ENCODE measurements at regions not wholly inside any gene's neighbourhood (a gene's known extent, or its start where the extent isn't known, plus 50 kb on each side); places are given as distances from the start of the nearest gene placed in this dataset.

- no peak overlapping the region for H3K18ac ChIP-seq (ENCODE audit: low read depth, low read length)
- no peak overlapping the region for H4K91ac ChIP-seq (ENCODE audit: insufficient read depth, low read depth, low read length)
- no peak overlapping the region for H2AK9ac ChIP-seq (replicated peaks; ENCODE audit: low read depth, low read length, poor library complexity)
These were observed 125.1 kb downstream of the SQOR start for GRCh38 chr15:45759936-45760335.

More at GRCh38 chr15:45759936-45760335, 125.1 kb downstream of the SQOR start:
- dilution Hi-C loops (cut with HindIII; ENCODE audit: low sequenced_read_pairs, unreplicated experiment) = no loop called here
- Histone ChIP-seq H3K14ac (replicated peaks; ENCODE audit: low read depth, low read length) (no peak overlapping the region), H3K4me2 (ENCODE audit: low read depth, low read length) (no peak overlapping the region), H3K4me3 (ENCODE audit: insufficient read depth, low read depth, low read length) (no peak overlapping the region), H2BK5ac (ENCODE audit: low read depth, low read length, poor library complexity, severe bottlenecking) (no peak overlapping the region), H3K4me1 (ENCODE audit: control insufficient read depth, insufficient read depth, low read length) (no peaks in the 10 kb centered on the region), H3K56ac (ENCODE audit: extremely low read depth, insufficient read depth, low read length) (no peak overlapping the region), H2BK120ac (ENCODE audit: low read depth, low read length) (no peak overlapping the region), H2AFZ (replicated peaks; ENCODE audit: low read length, poor library complexity) (no peak overlapping the region), H3K4ac (ENCODE audit: low read depth, low read length) (no peak overlapping the region), H4K5ac (ENCODE audit: low read depth, low read length) (no peak overlapping the region), H4K20me1 (ENCODE audit: insufficient read depth, low read length) (no peaks in the 10 kb centered on the region), H3K9me1 (ENCODE audit: insufficient read depth, low read length) (no peaks in the 10 kb centered on the region), H3K79me1 (ENCODE audit: low read depth in 1 of 2, low read length in 2 of 2) (no peaks in the 10 kb centered on the region), H2BK15ac (ENCODE audit: low read depth, low read length) (no peak overlapping the region), H2AK5ac (ENCODE audit: low read depth, low read length) (no peak overlapping the region), H3K9me3 (ENCODE audit: control insufficient read depth, insufficient read depth, low read length) (no peaks in the 10 kb centered on the region), H2BK20ac (ENCODE audit: low read depth, low read length) (no peak overlapping the region), H4K8ac (ENCODE audit: low read depth in 2 of 2, low read length in 2 of 2) (no peak overlapping the region), H3K27me3 (ENCODE audit: control insufficient read depth, insufficient read depth, low read length) (no peaks in the 10 kb centered on the region), H3K23ac (ENCODE audit: low read depth, low read length) (no peak overlapping the region), H3K36me3 (ENCODE audit: control insufficient read depth, insufficient read depth, low read length) (no peaks in the 10 kb centered on the region), H3K27ac (ENCODE audit: insufficient read depth, low read length) (no peak overlapping the region), H3K9ac (ENCODE audit: low read depth, low read length) (no peak overlapping the region)
- CTCF ChIA-PET = no interaction called here
- intact Hi-C loops (cut with micrococcal nuclease) = no loop called here
- DNase-seq = no peak
- no peak for ATAC-seq (ENCODE audit: low read depth)
- POLR2A ChIA-PET (ENCODE audit: unreplicated experiment) = no interaction called here
- in situ Hi-C loops (cut with MboI; ENCODE audit: low sequenced_read_pairs) = no loop called here
- TF ChIP-seq POLR2A (IDR thresholded peaks at IDR 0.05; ENCODE audit: low read depth, low read length) (no peak), BHLHE40 (IDR thresholded peaks at IDR 0.05; ENCODE audit: low read depth, low read length) (no peak), CTCF (conservative IDR thresholded peaks at IDR 0.05; ENCODE audit: low read depth, low read length) (no peak), RCOR1 (IDR thresholded peaks at IDR 0.05; ENCODE audit: insufficient replicate concordance, low read length) (no peak), CEBPB (IDR thresholded peaks at IDR 0.05; ENCODE audit: low read depth, low read length) (no peak), USF2 (IDR thresholded peaks at IDR 0.05; ENCODE audit: low read depth, low read length) (no peak), MAFK (IDR thresholded peaks at IDR 0.05; ENCODE audit: low read depth, low read length) (no peak), SMC3 (IDR thresholded peaks at IDR 0.05; ENCODE audit: low read depth, low read length) (no peak), RFX5 (IDR thresholded peaks at IDR 0.05; ENCODE audit: low read depth, low read length) (no peak), NFE2L2 (IDR thresholded peaks at IDR 0.05; ENCODE audit: low read depth, low read length) (no peak), CHD1 (IDR thresholded peaks at IDR 0.05; ENCODE audit: low read depth, low read length) (no peak), RAD21 (IDR thresholded peaks at IDR 0.05; ENCODE audit: low read length) (no peak), MXI1 (IDR thresholded peaks at IDR 0.05; ENCODE audit: borderline replicate concordance, low read depth, low read length) (no peak)
- 0% methylated on average over 2 of the region's 3 CpGs; no CpG with 5 or more reads in 1 of the 2 experiments for WGBS, 2 experiments (ENCODE audit: extremely low coverage in 2 of 2, insufficient read length in 1 of 2)
- no TSS peak for BruUV-seq (replicated peaks)

Data from IMR-90 (cell line).